Activated T-helper 1 cell treated with anti-CD3 and anti-CD28 coated beads, Interleukin-12 subunit alpha, Interleukin-12 subunit beta, Interleukin-2, Interleukin-4 antibody, amounts not matched to agents 30 ng/mL and 10 ng/mL and 1 ng/mL, durations not matched to agents 14 hours and 24 hours and 36 hours (primary cell): ENCODE measurements at regions not wholly inside any gene's neighbourhood (a gene's known extent, or its start where the extent isn't known, plus 50 kb on each side); places are given as distances from the start of the nearest gene placed in this dataset.

Experiments
- DNase-seq: peaks from one replicate; pipeline ENCODE4 v3.0.0; 2021; ENCODE audit warnings: low spot score
- H3K27ac Mint-ChIP-seq: one replicate; pipeline ENCODE4 v1.8.0; 2021; ENCODE audit warnings: mild to moderate bottlenecking, mixed read lengths
- H3K27me3 Mint-ChIP-seq: one replicate; pipeline ENCODE4 v1.8.0; 2022; ENCODE audit warnings: mild to moderate bottlenecking, moderate library complexity, mixed read lengths; ENCODE audit not compliant: insufficient read depth
- H3K36me3 Mint-ChIP-seq: one replicate; pipeline ENCODE4 v1.8.0; 2021; ENCODE audit warnings: low read depth, mixed read lengths
- H3K4me1 Mint-ChIP-seq: one replicate; pipeline ENCODE4 v1.8.0; 2021; ENCODE audit warnings: low read depth, mixed read lengths
- H3K4me3 Mint-ChIP-seq: one replicate; pipeline ENCODE4 v1.8.0; 2021; ENCODE audit warnings: mild to moderate bottlenecking, moderate library complexity, mixed read lengths
- H3K9me3 Mint-ChIP-seq: one replicate; pipeline ENCODE4 v1.8.0; 2021; ENCODE audit warnings: mixed read lengths
- intact Hi-C: fragments of 100-400 bp; cut with micrococcal nuclease; formaldehyde crosslinking; loops from one replicate; pipeline ENCODE4 v1.15.1; 2024

DNA sequence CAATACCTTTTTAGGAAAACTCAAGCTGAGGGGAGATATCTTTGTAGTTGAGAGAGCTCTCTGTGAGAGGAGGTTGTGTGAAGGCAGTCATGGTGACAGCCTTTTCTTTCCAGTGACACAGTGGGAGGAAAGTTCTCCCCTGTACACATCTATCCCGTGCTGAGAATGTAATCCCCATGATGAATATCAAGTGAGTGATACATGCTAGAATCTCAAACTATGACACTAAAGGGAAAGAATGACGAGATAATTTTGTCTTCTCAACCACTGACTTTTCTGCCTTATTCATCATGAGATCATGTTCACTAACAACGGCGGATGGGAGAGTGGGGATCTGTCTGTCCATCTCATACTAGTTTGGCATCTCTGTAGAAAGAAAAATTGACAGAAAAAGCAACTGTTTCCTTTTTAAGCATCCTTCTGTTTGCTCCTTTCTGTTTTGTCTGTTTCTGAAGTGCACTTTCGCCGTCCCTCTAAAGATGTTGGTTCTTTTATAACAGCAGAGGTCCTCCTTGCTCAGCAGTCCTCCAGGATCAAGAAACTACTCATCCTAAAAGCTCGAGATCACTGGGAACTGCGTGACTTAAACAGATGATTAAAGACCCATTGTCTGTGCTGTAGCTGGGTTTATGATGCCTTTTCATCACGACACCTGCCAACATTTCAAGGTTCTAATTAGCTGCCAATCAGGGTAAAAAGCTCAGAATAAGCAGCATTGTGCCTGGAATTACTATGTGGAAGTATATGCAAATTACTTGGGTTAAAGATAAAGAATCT lies 137.6 kb downstream of the DCK start:
- intact Hi-C loops = no loop called here
- no peaks in the 10 kb centered on the region for H3K36me3 Mint-ChIP-seq
- no peak overlapping the region for H3K27ac Mint-ChIP-seq
- H3K4me1 Mint-ChIP-seq = no peaks in the 10 kb centered on the region
- peaks cover 8% of the 10 kb centered on the region for H3K27me3 Mint-ChIP-seq
- DNase-seq = no peak
- no peaks in the 10 kb centered on the region for H3K9me3 Mint-ChIP-seq
- H3K4me3 Mint-ChIP-seq = no peak overlapping the region

DNA sequence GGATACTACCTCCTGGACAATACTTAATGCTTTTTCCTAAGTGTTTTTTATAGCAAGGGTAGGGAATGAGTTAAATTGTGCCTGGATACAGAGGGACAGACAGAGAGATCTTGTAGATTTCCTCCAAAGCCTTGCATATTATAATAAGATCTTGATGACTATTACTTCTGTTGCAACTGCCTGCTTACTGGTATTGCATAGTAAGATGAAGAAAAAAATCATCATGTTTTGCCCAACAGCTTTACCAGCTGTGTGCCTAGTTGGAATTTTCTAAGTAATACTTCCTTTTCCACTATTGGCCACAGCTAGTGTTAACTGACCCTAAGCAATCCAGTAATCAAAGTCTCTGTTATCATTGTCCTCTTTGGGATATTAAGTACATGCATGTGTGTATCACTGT lies 139.0 kb downstream of the DCK start:
- Mint-ChIP-seq H3K36me3 (no peaks in the 10 kb centered on the region), H3K9me3 (no peaks in the 10 kb centered on the region), H3K4me3 (no peak overlapping the region), H3K4me1 (no peaks in the 10 kb centered on the region), H3K27me3 (peaks cover 9% of the 10 kb centered on the region), H3K27ac (no peak overlapping the region)
- DNase-seq = no peak
- intact Hi-C loops = no loop called here

DNA sequence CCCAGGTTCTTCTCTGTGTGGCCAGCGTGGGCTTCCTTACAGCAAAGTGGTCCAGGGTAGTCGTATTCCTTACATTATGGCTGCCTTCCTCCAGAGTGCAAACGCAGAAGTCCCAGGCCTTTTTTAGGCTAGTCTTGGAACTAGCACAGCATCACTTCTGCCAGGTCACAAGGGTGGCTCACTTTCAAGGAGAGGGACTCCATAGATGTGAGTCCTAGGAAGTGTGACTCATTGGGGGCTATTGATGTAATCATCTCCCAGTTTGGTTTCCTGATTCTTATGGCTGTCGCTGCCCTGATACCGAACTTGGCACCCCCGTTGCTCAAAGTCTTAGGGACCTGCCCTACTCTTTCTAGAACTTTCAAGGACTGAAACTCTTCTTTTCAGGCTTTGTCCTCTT lies 140.0 kb downstream of the DCK start:
- Mint-ChIP-seq H3K27ac (no peak overlapping the region), H3K4me3 (no peak overlapping the region), H3K9me3 (no peaks in the 10 kb centered on the region), H3K4me1 (no peaks in the 10 kb centered on the region), H3K36me3 (no peaks in the 10 kb centered on the region), H3K27me3 (peaks cover 9% of the 10 kb centered on the region)
- intact Hi-C loops = no loop called here
- no peak for DNase-seq

DNA sequence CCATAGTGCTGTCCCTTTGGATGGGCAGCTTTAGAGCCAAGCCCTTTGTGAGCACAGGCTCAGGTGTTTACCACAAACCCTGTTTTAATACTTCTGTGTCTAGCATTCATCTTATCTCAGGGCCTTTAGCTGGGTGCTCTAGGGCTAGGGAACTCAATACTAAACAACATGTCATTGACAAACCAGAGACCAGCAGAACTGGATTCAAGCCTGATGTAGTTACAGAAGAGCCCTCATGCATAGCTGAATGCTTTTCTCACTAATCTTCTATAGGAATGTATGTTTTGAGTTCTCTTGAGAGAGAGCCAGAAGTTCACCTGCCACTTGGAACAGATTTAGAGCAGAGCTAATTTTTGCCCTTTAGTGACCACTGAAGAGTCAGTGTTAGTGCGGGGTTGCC lies 142.6 kb downstream of the DCK start:
- Mint-ChIP-seq H3K4me1 (no peaks in the 10 kb centered on the region), H3K9me3 (no peaks in the 10 kb centered on the region), H3K36me3 (no peaks in the 10 kb centered on the region), H3K27me3 (peaks cover 3% of the 10 kb centered on the region), H3K4me3 (no peak overlapping the region), H3K27ac (no peak overlapping the region)
- intact Hi-C loops = no loop called here
- no peak for DNase-seq

DNA sequence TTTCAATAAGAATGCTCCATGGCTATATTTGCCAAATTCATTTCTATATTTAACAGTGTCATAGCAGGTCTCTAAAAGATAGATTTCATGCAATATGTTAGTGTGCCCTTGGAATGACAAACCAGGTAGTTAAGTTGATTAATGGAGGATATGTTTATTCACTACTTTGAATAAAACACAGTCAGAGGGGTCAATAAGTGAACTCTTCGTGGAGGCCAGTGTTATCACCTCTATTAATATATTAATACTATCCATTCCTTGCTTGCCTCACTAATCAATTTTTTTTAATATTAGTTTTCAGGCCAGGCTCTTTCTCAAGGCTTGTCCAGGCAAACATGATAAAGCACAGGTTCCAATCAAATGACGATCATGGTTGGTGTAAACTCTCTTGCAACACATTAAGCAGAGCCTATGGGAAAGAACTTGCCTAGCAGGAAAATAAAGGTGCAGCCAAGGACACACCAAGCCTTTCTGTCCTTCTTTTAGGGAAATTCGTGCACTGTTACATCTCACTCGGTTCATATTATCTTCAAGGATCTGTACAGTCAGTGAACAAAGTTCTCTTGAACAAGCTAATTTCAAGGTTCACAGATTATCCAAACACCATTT lies 144.7 kb downstream of the DCK start:
- H3K9me3 Mint-ChIP-seq = no peaks in the 10 kb centered on the region

DNA sequence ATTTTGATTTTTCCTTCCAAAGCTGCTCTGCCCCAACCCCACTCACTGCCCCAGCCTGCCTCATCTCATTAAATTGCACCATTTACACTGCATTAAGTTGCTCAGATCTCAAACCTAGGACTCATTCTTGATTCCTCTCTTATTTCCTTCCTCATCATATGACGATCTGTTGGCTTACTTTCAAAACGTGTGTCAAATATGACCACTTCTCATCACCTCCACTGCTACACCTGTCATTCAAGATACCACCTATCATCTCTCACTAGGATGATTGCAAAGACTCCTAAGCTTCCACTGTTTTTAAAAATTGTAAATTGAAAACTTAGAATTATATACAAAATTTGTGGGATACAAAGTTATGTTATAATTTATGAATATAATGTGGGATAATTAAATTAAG lies 147.1 kb downstream of the DCK start:
- no peak overlapping the region for H3K27ac Mint-ChIP-seq
- no peaks in the 10 kb centered on the region for H3K9me3 Mint-ChIP-seq
- H3K36me3 Mint-ChIP-seq = no peaks in the 10 kb centered on the region
- intact Hi-C loops = no loop called here
- H3K4me1 Mint-ChIP-seq = no peaks in the 10 kb centered on the region
- H3K27me3 Mint-ChIP-seq = peaks cover 3% of the 10 kb centered on the region
- H3K4me3 Mint-ChIP-seq = no peak overlapping the region
- no peak for DNase-seq

More for the DNA sequence above, 144.7 kb downstream of the DCK start:
- Mint-ChIP-seq H3K36me3 (no peaks in the 10 kb centered on the region), H3K4me1 (no peaks in the 10 kb centered on the region), H3K4me3 (no peak overlapping the region), H3K27me3 (peaks cover 3% of the 10 kb centered on the region), H3K27ac (no peak overlapping the region)
- DNase-seq = no peak
- intact Hi-C loops = no loop called here

DNA sequence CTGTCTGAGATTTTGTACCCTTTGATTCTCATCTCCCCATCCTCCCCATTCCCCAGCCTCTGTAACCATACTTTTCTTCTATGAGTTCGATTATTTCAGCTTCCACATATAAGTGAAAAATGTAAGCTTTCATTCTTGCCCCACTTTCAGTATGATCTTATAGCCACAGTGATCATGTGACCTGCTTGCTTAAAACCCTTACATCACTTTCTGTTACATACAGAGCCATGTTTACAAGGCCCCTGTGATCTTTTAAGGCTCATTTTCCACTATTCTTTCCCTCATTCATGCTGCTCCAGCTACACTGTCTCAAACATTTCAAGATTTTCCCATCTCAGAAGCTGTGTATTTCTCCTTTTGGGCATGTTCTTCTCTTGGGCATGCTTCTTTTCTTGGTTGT lies 147.7 kb downstream of the DCK start:
- Mint-ChIP-seq H3K4me1 (no peaks in the 10 kb centered on the region), H3K4me3 (no peak overlapping the region), H3K27me3 (peaks cover 3% of the 10 kb centered on the region), H3K36me3 (no peaks in the 10 kb centered on the region), H3K27ac (no peak overlapping the region), H3K9me3 (no peaks in the 10 kb centered on the region)
- intact Hi-C loops = no loop called here
- no peak for DNase-seq

DNA sequence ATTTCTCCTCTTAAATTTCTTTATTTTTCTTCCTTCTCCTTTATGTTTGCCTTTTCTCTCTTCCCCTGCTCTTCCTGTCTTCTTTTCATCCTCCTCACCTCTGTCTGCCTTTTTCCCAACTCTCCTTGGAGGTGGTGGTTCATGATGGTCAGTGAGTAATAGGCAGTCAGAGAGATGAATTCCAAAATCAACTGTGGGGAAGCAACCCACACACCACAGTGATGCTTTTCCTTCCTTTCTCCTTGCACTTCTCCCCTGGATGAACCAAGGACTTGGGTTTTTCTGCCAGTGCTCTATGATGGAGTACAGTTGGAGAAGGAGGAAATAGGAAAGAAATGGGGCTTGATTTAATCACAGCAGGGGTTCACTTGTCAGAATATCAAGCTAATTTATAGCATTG lies 153.8 kb downstream of the DCK start:
- no peaks in the 10 kb centered on the region for H3K9me3 Mint-ChIP-seq
- DNase-seq = no peak
- no peak overlapping the region for H3K4me3 Mint-ChIP-seq
- intact Hi-C loops = no loop called here
- H3K27ac Mint-ChIP-seq = no peak overlapping the region
- no peaks in the 10 kb centered on the region for H3K36me3 Mint-ChIP-seq
- peaks cover 2% of the 10 kb centered on the region for H3K27me3 Mint-ChIP-seq
- H3K4me1 Mint-ChIP-seq = no peaks in the 10 kb centered on the region

DNA sequence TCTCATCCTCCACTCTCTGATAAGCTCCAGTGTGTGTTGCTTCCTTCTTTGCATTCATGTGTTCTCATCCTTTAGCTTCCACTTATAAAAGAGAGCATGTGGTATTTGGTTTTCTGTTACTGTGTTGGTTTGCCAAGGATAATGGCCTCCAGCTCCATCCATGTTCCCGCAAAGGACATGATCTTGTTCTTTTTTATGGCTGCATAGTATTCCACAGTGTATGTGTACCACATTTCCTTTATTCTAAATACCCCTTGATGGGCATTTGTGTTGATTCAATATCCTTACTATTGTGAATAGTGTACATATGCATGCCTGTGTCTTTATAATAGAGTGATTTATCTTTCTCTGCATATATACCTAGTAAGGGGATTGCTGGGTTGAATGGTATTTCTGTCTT lies 155.1 kb downstream of the DCK start:
- Mint-ChIP-seq H3K4me1 (no peaks in the 10 kb centered on the region), H3K36me3 (no peaks in the 10 kb centered on the region), H3K27ac (no peak overlapping the region), H3K4me3 (no peak overlapping the region), H3K27me3 (peaks cover 2% of the 10 kb centered on the region), H3K9me3 (no peaks in the 10 kb centered on the region)
- no peak for DNase-seq
- intact Hi-C loops = no loop called here

DNA sequence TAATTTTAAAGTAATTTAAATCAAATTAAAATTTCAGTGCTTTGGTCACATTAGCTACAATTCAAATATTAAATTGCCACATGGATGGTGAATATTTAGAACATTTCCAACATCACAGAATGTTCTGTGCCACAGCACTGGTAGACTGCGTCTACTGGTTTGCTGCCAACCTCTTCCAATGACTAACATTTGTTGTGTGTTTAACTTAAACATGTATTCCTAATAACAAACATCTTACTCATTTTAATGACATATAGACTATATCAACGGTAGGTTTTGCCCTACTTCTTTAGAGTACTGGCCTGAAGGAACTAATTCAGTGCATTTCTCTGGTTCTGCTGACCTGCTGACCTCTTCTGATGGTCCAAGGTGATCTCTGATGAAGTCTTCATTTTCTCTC lies 157.6 kb downstream of the DCK start:
- no peak overlapping the region for H3K27ac Mint-ChIP-seq
- no peaks in the 10 kb centered on the region for H3K36me3 Mint-ChIP-seq
- intact Hi-C loops = no loop called here
- no peaks in the 10 kb centered on the region for H3K9me3 Mint-ChIP-seq
- no peak for DNase-seq
- no peak overlapping the region for H3K4me3 Mint-ChIP-seq
- peaks cover 4% of the 10 kb centered on the region for H3K27me3 Mint-ChIP-seq
- H3K4me1 Mint-ChIP-seq = no peaks in the 10 kb centered on the region

DNA sequence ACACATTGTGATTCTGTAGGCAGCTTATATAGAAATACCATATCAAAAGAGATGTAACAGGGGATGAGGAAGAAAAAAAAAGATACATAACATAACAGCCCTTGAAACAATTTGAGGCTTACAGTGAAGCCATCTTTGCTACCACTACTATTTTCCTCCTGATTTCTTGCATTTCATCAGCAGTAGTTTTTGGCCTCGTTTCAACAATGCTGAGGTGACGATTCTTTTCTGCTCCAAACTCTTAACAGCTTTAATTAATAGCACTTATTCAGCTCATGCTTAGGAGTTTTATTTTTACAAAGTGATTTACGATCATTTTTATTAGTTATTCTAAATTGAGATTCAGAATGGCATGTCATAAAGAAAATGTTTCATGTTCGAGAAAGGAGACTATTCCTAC lies 163.2 kb downstream of the DCK start:
- Mint-ChIP-seq H3K4me1 (no peaks in the 10 kb centered on the region), H3K9me3 (no peaks in the 10 kb centered on the region), H3K27me3 (peaks cover 9% of the 10 kb centered on the region), H3K4me3 (no peak overlapping the region), H3K36me3 (no peaks in the 10 kb centered on the region), H3K27ac (no peak overlapping the region)
- DNase-seq = no peak
- intact Hi-C loops = no loop called here

DNA sequence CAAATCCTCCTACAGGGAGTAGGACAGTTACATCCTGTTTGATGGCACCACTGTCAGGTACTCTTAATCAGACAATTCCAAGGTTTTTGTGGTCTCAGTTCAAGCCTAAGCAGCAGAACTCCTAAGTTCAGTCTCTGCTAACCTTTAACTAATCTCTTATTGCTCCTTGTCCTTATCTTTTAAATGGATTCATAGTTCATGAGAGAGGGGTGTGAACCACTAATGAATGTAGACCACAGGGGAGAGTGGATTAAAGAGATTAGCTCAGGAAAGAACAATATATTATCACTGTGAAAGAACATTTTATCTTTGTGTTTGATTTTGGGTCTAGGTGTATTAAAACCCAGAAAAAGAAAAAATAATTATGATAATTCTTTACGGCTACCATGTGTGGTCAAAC lies 168.9 kb downstream of the DCK start:
- H3K9me3 Mint-ChIP-seq = no peaks in the 10 kb centered on the region
- no peak for DNase-seq
- H3K4me1 Mint-ChIP-seq = no peaks in the 10 kb centered on the region
- peaks cover 16% of the 10 kb centered on the region for H3K27me3 Mint-ChIP-seq
- no peak overlapping the region for H3K27ac Mint-ChIP-seq
- intact Hi-C loops = no loop called here
- no peak overlapping the region for H3K4me3 Mint-ChIP-seq
- no peaks in the 10 kb centered on the region for H3K36me3 Mint-ChIP-seq

DNA sequence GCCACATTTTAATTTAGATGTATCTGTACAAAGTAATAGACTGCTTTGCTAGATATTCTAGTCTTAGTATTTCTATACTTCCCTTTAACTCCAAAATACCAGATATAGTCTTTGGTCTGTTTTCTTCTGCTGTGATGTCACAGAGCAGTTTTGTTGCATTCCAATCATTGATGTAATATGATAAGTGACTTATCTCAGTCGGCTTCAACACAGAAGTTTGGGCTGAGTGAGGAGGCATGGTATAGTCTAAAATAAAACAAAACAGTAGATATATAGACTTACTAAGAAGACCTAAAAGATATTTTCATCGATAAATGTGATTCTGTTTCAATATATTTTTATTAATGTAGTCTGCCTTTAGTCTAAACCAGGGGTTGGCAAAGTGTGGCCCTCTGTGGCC lies 169.9 kb downstream of the DCK start:
- no peaks in the 10 kb centered on the region for H3K9me3 Mint-ChIP-seq
- H3K36me3 Mint-ChIP-seq = no peaks in the 10 kb centered on the region
- no peaks in the 10 kb centered on the region for H3K4me1 Mint-ChIP-seq
- intact Hi-C loops = no loop called here
- H3K27me3 Mint-ChIP-seq = peaks cover 9% of the 10 kb centered on the region
- H3K4me3 Mint-ChIP-seq = no peak overlapping the region
- H3K27ac Mint-ChIP-seq = no peak overlapping the region
- no peak for DNase-seq

DNA sequence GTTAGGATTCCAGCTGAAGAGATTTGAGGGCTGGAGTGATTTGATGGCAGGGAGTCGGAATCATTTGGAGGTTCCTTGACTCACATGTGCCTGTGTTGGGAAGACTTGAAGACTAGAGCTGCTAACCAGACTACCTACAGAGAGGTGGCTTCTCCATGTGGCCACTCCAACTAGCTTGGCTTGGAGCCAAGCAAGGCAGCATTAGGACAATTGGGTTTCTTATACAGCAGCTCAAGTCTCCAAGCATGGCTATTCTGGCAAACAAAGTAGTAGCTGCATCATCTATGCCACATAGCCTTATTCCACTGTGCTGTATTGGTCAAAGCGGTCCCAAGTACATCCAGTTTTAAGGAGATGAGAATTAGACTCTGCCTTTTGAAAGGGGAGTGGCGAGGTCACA lies 171.7 kb upstream of the SLC4A4 start:
- no peaks in the 10 kb centered on the region for H3K4me1 Mint-ChIP-seq
- H3K27ac Mint-ChIP-seq = no peak overlapping the region
- intact Hi-C loops = no loop called here
- H3K4me3 Mint-ChIP-seq = no peak overlapping the region
- no peaks in the 10 kb centered on the region for H3K9me3 Mint-ChIP-seq
- H3K36me3 Mint-ChIP-seq = no peaks in the 10 kb centered on the region
- H3K27me3 Mint-ChIP-seq = peaks cover 9% of the 10 kb centered on the region
- DNase-seq = no peak
